IPS DF 4.7 (cell line): ENCODE measurements at regions not wholly inside any gene's neighbourhood (a gene's known extent, or its start where the extent isn't known, plus 50 kb on each side); places are given as distances from the start of the nearest gene placed in this dataset.

ENCODE experiments used
- DNase-seq: peaks from one replicate; pipeline ENCODE4 v3.0.0-alpha.2; 2013; ENCODE audit warnings: low spot score; ENCODE audit errors: extremely low read depth

DNA sequence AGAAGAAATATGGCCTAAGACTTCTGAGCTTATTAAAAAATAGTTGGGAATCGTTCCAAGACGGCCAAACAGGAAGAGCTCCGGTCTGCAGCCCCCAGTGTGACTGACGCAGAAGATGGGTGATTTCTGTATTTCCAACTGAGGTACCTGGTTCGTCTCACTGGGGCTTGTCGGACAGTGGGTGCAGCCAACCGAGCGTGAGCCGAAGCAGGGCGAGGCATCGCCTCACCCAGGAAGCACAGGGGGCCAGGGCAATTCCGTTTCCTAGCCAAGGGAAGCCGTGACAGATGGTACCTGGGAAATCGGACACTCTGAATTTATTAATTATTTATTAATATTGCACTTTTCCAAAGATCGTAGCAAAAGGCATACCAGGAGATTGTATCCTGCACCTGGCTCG, 857.8 kb downstream of the C12orf50 start:
- no peak for DNase-seq

DNA sequence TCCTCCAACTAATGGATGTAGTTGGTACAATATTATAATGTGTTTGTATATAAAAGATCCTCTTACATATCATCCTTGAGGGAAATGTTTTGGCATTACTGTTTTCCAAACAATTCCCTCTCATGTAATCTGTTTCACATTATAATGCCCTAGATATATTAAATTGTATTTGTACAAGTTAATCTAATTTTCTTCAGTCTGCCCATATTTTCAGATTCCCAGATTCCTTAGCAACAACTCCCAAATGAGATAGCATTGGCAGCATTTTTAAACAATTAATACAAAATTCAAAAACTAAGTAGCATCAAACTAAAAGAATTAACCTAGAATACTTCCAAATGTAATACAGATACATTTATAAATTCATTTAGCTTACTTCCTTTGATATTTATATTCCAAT, 860.2 kb downstream of the C12orf50 start:
- DNase-seq = no peak

DNA sequence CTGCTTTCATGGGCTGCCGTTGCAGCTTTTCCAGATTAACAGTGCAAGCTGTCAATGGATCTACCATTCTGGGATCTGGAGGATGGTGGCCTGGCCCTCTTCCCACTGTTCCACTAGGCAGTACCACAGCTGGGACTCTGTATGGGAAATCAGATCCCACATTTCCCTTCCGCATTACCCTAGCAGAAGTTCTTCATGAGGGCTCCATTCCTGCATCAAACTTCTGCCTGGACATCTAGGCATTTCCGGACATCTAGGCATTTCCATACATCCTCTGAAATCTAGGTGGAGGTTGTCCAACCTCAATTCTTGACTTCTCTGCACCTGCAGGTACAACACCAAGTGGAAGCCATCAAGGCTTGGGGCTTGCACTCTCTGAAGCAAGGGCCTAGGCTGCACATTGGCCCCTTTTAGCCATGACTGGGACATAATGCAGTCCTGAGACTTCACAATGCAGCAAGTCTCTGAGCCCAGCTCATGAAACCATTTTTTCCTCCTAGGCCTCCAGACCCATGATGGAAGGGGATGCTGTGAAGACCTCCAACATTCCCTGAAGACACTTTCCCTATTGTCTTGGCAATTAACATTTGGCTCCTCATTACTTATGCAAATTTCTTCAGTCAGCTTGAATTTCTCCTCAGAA, 863.3 kb downstream of the C12orf50 start:
- DNase-seq = no peak

DNA sequence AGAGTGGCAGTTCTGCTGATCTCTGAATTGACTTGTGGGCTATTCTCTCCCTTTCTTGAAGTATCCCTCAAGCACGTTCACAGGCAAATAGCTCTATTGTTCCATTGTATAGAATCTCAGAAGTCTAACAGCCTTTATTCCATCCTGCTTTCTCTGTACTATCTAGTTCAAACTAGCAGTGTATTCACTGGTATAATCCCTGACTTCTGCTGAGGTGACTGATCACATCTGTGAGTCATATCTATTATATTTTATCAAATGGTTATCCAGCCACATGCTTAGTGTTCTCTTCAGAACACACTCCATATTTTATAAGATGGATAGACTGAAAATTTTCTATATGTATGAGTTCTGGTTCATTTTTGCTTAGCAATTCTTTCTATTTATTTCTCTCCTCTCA, 866.1 kb downstream of the C12orf50 start:
- no peak for DNase-seq

DNA sequence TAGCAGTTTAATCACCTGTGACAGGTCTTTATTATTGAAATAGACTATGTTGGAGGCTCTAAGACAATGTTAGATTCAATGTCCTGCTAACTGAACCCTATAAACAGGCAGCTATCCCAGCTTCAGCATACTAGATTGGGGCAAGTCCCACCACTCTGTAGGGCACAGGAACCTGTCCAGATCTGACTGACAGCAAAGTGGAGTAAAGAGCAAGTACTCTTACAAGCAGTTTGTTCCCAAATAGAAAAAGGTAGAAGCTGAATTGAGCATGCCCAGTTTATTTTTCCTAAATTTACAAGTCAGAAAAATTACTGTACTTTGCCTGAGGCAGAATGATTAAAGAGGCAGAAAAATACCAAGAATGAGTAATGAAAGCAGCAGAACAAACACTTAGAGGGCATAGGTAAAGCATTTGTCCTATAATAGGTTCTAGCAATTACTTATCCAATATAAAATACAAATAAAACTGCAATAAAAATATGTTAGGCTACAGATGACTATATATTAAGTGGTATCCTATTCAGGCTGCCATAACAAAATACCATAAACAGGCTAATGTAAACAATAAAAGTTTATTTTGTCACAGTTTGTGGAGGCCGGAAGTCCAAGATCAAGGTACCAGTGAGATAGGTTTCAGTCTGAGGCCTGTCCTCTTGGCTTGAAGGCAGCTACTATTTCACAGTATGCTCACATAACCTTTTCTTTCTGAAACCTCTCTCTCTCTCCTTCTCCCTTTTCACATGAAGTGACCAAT, 868.2 kb downstream of the C12orf50 start:
- DNase-seq = no peak

DNA sequence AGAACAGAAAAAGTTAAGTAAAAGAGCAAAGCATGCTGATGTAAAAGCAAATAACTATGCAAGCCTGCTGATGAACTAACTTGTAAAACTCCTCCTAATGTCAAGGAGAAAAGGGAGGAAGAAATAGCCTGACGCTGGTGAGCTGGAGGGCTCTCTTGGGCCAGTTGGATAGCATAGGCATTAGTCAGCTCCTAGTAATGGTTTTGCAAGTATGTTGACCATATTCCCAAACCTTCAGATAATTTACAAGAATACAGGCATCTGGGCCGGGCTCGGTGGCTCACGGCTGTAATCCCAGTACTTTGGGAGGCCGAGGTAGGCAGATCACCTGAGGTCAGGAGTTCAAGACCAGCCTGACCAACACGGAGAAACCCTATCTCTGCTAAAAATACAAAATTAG, 871.4 kb downstream of the C12orf50 start:
- DNase-seq = no peak

DNA sequence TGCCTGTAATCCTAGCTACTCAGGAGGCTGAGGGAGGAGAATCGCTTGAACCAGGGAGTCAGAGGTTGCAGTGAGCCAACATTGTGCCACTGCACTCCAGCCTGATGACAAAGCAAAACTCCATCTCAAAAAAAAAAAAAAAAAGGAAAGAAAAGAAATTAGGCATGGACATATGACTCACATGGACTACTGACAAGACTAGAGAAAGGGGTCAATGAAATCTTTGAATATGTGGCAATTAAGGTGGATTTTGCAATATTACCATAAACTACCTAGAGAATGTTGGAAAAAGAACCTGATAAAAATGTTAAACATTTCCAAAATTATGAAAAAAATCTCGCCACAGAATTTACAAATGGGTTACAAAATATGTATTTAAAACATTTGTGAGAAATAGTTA, 873.6 kb downstream of the C12orf50 start:
- DNase-seq = no peak

DNA sequence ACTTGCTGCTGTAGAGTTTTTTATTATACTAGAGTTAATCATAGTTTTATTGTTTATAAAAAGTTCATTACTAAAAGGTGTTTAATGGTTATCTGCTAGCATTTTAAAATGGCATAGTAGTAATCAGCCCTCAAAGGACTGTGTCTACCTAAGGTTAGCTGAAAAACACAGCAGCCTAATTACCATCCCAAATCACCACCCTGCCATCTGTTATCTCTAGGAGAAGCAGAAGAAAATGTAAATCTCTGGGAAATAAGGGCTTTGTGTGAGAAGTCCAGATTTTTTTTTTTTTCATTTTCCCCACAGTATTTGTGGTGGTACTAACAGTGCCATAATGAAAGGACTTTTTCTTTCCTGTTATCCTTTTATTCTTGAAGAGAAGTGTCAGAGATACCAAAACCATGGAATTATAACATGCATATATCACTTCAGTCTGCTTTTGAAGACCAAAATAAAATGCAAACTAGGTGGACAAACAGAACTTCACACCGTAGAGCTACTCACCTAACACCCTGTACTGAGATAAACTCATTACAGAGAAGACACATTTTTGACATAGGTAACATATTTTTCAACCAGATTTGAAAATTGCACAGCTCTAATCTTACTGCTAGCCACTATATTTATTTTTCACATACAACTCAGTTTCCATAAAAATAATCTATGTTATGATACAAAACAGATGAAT, 876.2 kb downstream of the C12orf50 start:
- DNase-seq = no peak

DNA sequence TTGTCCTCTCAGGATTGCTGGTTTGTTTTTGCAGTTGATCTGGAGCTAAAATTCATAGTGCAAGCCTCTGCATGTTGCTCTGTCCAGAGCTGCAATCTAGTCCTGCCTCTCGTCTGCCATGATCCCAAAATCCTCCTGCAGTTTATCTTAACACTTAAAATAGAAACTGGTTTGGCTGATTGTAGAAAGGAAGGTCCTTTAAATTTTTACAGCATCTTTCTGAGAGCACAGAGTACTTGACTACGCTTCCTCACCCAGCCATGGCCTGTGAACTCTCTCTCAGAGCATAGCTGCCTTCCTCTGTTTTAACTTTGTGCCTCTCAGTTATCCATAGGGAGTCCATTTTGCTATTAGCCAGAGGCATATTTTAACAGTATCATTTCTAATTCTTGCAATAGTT, 877.1 kb downstream of the C12orf50 start:
- no peak for DNase-seq

DNA sequence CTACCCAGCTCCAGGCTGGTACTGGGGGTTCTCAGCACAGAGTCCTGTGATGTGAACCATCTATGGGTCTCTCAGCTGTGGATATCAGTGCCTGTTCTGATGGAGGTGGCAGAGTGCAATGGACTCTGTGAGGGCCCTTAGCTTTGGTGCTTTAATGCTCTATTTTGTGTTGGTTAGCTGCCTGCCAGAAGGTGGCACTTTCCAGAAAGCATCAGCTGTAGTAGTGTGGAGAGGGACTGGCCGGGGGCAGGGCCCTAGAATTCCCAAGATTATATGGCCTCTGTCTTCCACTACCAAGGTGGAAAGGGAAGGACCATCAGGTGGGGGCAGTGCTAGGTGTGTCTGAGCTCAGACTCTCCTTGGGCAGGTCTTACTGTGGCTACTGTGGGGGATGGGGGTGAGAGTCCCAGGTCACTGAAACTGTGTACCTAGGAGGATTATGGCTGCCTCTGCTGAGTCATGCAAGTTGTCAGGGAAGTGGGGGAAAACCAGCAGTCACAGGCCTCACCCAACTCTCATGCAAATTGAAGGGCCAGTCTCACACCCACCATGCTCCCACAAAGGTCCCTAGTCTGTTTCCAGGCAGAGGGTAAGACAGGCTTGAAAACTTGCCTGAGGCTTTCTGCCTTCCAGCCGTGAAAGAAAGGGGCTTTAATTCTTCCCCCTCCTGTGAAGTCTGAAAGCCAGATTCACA, 878.1 kb downstream of the C12orf50 start:
- no peak for DNase-seq

DNA sequence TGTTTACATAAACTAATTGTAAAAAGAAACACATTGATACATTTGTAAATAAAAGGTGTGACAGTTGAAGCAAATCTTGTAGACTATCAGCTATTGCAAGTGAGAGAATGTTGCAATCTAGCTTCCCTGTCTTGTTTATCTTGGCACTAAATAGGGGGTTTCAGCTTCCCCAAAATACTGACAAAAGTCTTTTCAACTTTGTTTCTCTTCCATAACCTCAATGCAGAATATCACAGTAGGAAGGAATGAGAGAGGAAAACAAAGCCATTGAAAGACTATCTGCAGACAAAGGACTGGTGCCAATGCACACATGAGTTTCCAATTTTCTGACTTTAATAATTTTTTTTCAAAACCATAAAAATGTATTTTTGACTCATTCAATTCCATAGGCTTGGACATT, 886.2 kb upstream of the MGAT4C start:
- DNase-seq = no peak

DNA sequence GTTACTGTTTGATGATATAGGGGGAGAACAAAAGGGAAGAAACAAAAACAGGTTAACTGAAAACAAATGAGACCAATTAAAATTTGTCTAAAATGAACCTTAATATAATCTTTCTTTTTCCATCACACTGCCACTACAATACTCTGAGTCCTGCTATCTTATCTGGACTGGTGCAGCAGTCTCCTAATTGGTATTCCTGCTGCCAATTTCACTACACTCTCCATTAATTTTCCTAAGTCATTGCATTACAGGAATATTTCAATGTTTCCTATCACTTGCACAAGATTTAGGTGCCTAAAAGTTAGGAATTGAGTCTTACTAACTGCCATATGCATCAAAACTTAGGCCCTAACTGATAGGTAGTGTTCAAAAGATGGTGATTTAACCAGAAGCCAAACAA, 884.9 kb upstream of the MGAT4C start:
- no peak for DNase-seq

DNA sequence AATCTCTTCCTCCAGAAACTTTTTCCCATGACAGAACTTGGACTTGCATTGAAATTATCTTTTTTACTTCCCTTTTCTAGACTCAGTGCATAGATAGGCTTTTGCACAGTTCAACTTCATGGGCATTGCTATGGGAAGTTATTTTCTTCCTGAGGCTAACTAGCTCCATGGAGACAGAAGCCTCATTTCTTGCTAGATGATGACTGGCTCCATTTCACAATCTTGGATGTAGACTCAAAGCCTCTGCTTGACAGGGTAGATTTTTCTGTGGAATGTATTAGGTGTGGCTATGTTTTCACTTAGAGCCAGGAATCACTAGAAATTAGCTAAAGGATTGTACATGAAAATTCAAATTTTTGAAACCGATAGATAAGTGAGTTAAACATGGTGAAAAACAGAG, 884.1 kb upstream of the MGAT4C start:
- DNase-seq = no peak

DNA sequence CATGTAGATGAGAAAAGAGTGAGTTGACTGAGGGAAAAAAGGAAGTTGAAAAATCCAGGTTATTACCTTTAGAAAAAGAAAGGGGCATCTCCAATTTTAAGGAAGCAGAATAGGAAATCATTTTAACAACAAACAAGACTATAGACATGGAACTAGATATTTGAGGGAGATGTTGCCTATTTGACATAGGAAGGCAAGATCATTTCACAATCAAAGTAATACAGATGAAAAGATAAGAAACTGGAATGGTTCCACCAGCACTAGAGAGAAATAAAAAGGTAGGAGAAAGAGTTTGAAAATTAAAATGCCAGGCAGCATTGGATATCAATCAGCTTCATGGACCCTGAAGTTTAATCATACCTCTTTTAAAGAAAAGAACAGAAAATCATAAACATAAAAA, 881.0 kb upstream of the MGAT4C start:
- DNase-seq = no peak

DNA sequence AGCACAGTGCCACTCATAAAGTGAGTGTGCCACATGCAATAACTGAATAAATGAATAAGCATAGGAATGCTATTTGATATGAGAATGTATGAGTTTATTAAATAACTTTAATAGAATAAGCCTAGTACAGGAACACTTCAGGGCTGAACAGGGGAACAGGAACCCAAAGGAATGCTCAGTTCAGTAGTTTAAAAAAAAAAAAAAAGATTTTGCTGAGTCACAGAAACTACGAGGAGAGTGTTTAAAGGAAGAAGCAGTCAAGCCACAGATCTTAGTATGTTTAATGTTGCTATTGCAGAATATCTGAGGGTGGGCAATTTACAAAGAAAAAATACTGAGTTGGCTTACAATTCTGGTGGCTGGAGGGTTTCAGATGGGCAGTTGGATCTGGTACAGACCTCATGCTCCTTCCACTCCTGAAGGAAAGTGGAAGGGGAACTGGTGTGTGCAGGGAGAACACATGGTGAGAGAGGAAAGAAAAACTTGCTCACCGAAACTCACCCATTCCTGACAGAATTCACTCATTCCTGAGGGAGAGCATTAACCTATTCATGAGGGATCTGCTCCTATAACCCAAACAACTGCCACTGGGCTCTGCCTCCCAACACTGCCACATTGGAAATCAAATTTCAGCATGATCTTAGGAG, 880.3 kb upstream of the MGAT4C start:
- no peak for DNase-seq

DNA sequence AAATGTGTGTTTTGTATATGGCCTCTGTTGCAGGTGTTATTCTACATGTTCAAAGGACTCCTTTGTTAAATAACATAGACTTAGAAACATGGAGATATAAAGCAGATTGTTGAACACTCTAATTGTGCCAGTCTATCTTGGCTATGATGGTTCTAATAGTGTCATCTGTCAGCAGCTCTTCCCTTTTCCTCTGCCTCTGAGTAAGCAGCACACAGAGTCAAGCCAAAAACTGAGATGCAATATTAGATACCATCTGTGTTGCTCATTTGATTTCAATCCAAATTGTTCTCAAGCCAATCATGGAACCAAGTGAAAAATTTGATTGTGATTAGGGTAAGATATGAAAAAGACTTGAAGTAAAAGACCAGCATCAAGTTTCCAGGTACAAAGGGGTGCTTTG, 871.1 kb upstream of the MGAT4C start:
- no peak for DNase-seq

DNA sequence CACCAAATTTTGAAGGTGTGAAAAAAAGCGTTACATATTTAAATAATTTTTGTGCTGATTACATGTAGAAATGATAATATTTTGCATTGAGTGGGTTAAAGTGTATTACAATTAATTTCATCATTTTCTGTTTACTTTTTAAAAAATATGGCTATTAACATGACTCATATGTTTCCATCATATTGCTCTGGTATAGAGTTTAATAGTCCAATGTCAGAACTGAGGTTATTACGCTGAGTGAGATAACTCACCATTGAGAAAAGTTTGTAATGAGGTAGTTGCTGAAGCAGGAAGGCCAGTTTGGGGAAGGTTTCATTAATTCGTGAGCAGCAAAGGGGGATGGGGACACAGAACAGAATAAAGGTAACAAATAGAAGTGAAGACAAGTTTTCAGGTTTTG, 865.7 kb upstream of the MGAT4C start:
- DNase-seq = no peak

DNA sequence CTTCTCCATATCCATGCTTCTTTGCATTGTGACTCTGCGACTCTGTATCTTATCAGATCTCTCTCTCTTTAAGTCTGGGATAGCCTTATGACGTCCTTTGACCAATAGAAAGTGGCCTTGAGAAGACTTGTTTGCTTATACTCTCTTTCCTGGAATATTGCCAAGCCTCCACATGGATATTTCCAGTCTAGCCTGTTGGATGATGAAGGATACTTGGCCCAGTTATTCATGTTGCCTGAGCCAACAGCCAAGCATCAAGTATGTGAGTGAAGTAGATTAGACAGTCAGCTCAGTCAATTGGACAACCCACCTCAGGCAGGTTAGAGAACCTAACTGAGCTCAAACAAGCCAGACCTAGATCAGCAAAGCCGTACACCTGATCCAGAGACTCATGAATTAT, 864.2 kb upstream of the MGAT4C start:
- DNase-seq = no peak

DNA sequence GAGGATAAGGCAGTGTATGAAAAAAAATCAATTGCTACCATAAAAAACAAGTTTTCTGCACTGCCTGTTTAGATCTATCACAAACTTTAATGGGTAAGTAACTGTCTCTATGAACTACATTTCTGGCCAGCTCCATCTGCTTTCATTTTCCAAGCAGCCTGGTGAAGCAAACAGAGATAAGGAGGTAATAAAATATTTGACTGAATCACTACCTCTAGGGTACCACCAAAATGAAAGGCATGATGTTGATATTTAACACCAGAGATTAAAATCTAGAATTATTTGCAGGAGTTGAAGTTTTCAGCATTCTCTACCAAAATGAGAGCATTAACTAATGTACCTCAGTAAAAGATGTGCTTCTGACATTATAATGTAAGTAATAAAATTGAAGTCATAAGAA, 863.5 kb upstream of the MGAT4C start:
- DNase-seq = no peak

DNA sequence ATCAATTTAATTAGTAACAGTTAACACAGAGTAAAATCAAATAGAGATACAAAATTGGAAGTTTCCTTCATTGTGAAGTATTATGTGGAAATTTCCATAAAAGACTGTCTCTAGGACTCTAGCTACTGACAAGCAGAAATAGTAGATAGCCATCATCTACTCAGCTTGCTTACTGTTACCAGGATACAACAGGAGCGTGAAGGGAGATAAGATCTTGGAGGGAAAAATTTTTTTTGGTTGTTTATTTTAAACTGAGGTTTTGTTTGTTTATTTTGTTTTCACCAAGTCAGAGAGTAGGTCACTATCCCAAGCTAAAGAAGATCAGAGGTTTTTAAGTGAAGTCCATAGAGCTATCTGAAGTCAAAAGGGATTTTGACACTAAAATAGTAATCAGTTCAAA, 861.3 kb upstream of the MGAT4C start:
- no peak for DNase-seq

DNA sequence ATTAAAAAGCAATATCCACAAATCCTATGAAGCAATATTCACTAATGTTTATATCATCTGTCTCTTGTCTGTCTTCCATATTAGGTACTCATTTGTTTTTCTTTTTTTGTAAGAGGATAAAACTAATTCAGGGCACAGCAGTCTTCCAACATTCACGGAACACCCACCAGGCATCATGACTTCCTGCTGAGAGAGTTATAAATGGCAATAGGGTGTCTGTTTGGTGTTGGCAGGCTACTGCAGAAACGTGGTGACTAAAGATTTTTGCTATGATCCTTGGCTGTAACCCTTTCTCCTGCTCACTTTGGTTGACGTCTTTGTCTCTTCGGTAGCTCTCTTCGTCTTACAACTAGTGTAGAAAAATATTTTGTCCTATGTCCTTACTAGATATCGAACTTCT, 860.6 kb upstream of the MGAT4C start:
- no peak for DNase-seq
